HT1080 (cell line): ENCODE measurements at regions not wholly inside any gene's neighbourhood (a gene's known extent, or its start where the extent isn't known, plus 50 kb on each side); places are given as distances from the start of the nearest gene placed in this dataset.
A peak's percentile ranks its signal among the peaks of the same experiment; 100 is the strongest.
"Not testable (repeated sequence)": the region's sequence is repeated elsewhere in the genome, so short reads cannot be mapped to it uniquely, and the experiment has no call there.

Source experiments
- DNase-seq: peaks from one replicate; pipeline ENCODE4 v3.0.0-alpha.2; 2015; ENCODE audit warnings: low read depth

- no peak for DNase-seq
These were observed 199.9 kb upstream of the ATP6AP2 start for GRCh38 chrX:40380655-40381488.

- no peak for DNase-seq
These were observed 203.1 kb upstream of the ATP6AP2 start for GRCh38 chrX:40377684-40378083.

DNA sequence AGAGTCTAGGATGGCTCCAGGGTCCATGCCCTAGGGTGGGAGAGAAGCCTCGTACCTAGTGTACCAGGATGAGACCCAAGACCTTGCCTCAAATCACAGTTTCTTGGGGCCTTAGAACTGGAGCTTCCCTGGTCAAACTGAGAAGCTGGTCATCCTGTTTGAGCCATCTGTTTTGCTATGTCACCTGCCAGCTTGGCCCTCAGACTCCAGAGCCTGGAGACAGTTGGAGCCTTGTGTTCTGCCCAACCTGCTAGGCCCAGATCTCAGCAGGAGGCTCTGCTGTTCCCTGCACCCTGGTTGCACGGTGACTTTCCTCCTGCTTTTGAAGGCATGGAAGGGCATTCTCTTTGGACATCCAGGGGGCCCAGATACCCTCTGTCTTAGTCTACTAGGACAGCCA is 206.3 kb upstream of the ATP6AP2 start:
- DNase-seq: no peak

DNA sequence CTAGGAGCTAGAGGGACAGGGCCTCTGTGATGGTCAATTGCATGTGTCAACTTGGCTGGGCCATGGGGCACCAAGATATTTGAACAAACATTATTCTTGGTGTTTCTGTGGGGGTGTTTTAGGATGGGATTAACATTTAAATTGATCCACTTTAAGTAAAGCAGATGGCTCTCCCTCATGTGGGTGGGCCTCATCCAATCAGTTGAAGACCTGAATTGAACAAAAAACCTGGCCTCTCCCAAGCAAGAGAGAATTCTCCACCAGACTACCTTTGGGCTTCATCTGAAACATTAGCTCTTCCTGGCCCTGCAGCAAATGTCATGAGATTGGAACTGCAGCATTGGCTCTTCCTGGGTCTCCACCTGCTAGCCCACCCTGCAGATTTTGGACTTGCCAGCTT is 207.1 kb upstream of the ATP6AP2 start:
- no peak for DNase-seq

DNA sequence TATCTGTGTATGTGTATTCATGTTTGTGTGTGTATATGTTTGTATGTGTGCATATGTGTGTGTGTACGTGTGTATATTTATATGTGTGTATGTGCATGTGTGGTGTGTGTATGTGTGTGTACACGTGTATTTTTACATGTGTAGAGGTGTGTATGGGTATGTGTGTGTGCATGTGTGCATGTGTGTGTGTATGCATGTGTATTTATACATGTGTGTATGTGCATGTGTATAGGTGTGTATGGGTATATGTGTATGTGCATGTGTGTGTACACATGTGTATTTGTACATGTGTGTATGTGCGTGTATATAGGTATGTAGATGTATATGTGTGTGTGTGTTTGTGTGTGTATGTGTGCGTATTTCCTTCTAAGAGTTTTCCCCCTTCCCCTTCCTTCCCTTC is 207.7 kb upstream of the ATP6AP2 start:
- no peak for DNase-seq

- no peak for DNase-seq
These were observed 209.4 kb upstream of the ATP6AP2 start for GRCh38 chrX:40371376-40371775.

GRCh38 chrX:40368611-40369061 is 212.1 kb upstream of the ATP6AP2 start:
- DNase-seq: no peak

- no peak for DNase-seq
These were observed 214.1 kb upstream of the ATP6AP2 start for GRCh38 chrX:40366661-40367060.

DNA sequence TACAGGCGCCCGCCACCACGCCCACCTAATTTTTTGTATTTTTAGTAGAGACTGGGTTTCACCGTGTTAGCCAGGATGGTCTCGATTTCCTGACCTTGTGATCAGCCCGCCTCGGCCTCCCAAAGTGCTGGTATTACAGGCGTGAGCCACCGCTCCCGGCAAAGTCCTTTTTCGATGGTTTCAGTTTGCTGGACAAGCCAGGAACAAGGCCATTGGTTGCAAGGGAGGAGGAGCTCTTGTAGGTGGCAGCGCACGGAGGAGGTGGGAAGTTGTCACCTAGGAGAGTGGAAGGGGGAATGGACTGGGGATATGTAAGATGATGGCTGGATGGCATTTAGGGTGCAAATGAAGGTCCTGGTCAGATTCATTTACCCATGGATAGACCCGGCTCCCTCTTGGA is 218.5 kb upstream of the ATP6AP2 start:
- not testable (repeated sequence) for DNase-seq

- no peak for DNase-seq
These were observed 220.2 kb upstream of the ATP6AP2 start for GRCh38 chrX:40360557-40360956.

DNA sequence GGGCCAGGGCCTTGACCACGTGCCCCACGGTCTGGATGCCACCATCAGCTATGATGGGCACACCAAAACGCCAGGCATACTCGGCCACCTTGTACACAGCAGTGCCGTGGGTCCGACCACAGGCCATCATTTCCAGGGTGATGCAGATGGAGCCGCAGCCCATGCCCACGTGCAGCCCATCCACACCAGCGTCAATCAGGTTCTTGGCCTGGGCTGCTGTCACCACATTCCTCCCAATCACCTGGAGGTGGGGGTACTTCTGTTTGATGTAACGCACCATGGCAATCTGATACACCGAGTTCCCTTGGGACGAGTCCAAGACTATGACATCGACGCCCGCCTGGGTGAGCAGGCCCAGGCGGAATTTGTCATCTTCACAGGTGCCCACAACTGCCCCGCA is 221.2 kb upstream of the ATP6AP2 start:
- no peak for DNase-seq

GRCh38 chrX:40358994-40359393 is 221.8 kb upstream of the ATP6AP2 start:
- no peak for DNase-seq

DNA sequence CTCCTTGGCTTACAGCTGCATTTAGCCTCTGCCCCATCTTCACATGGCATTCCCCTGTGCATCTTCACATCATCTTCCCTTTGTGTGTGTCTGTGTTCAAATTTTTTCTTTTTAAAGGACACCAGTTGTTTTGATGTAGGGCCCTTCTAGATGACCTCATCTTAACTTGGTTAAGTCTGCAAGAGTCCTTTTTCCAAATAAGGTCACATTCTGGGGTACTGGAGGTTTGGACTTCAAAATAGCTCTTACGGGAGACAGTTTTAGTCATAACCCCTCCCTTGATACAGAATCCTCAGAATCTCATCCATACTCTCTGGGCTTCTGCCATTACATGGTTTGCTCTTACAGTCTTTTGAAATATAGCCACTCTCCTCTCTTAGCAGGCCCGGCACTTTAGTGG is 231.5 kb upstream of the ATP6AP2 start:
- no peak for DNase-seq

DNA sequence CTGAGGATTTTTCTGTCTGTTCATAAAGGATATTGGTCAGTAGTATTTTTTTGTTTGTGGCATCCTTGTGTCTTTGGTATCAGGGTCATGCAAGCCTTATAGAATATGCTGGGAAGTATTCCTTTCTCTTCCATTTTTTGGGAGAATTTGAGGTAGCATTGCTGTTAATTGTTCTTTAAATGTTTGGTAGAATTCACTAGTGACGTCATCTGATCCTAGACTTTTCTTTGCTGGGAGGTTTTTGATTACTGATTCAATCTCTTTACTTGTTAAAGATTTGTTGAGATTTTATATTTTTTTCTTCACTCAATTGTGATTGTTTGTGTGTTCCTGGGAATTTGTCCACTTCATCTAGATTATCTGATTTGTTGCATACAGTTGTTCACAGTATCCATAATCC is 234.4 kb upstream of the ATP6AP2 start:
- no peak for DNase-seq

DNA sequence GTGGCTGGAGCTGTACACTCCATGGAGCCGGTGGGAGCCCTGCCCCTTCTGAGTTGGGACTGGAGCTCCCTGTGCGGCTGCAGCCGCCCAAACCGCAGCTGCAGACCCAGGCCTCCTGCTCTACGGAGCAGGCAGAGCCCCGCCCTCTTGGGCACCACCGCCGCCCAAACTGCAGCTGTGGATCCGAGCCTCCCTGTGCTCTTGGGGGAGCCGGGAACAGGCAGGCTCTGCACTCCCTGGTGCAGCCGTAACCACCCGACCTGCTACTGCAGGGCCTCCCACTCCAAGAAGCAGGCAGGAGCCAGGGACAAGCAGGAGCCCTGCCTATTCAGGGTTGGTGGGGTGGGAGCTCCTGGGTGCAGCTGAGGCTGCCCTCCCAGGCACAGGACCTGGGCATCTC is 237.5 kb upstream of the ATP6AP2 start:
- no peak for DNase-seq

GRCh38 chrX:40340116-40340515 is 240.7 kb upstream of the ATP6AP2 start:
- no peak for DNase-seq

- DNase-seq: no peak
These were observed 235.6 kb upstream of the BCOR start for GRCh38 chrX:40333344-40333743.

DNA sequence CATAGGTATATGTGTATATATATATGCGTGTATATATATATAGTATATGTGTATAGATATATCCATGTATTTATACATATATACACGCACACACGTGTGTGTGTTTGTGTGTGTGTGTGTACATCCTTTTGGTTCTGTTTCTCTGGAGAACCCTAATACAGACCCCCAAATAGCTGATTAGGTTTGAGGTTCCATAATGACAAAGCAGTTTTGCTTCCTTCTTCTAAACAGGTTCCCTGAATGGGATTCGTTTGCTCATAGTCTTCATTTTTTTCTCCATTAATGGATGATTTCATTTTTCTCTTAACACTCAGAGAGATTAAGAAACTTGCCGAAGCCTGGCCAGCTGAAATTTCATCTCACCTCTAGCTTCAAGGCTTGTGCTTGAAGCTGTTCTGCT is 234.0 kb upstream of the BCOR start:
- DNase-seq: no peak

- no peak for DNase-seq
These were observed 233.6 kb upstream of the BCOR start for GRCh38 chrX:40331353-40331752.

GRCh38 chrX:40329616-40330015 is 231.9 kb upstream of the BCOR start:
- no peak for DNase-seq

GRCh38 chrX:40327085-40327484 is 229.3 kb upstream of the BCOR start:
- no peak for DNase-seq

- peak; percentile 4 for DNase-seq
These were observed 228.6 kb upstream of the BCOR start for GRCh38 chrX:40326186-40326965.

DNA sequence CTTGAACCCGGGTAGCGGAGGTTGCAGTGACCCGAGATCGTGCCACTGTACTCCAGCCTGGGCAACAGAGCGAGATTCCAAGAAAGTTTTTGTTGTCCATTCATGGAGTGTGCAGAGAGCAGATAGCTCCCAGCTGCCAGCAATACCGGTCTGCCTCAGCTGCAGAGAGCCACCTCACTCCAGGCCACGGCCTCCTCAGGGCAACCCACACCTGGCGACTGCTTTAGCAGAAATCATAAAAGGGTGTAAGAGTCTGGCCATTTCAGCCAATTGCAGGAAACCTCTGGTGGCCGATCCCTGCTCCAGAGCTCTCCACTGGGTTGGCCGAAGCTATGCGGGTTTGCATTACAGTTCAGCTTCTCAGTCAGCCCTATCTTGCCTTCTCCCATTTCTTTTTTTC is 227.4 kb upstream of the BCOR start:
- DNase-seq: no peak
